SJCRH30 (cell line): ENCODE measurements at regions not wholly inside any gene's neighbourhood (a gene's known extent, or its start where the extent isn't known, plus 50 kb on each side); places are given as distances from the start of the nearest gene placed in this dataset.
"Not testable (repeated sequence)": the region's sequence is repeated elsewhere in the genome, so short reads cannot be mapped to it uniquely, and the experiment has no call there.

Source experiments
- DNase-seq, 2 experiments: peaks; one replicate each; pipeline ENCODE4 v3.0.0-alpha.2; 2015 to 2020
- H3K27ac ChIP-seq: fragments of 250-450 bp; sonication (Bioruptor Pico); 2 replicates; pipeline ENCODE4 v1.5.1; 2020; ENCODE audit warnings: mild to moderate bottlenecking, moderate library complexity
- H3K27me3 ChIP-seq: fragments of 250-450 bp; sonication (Bioruptor Pico); 2 replicates; pipeline ENCODE4 v1.5.1; 2020; ENCODE audit warnings: mild to moderate bottlenecking, moderate library complexity
- H3K36me3 ChIP-seq: fragments of 250-450 bp; sonication (Bioruptor Pico); 2 replicates; pipeline ENCODE4 v1.5.1; 2020; ENCODE audit warnings: mild to moderate bottlenecking, moderate library complexity
- H3K4me1 ChIP-seq: fragments of 250-450 bp; sonication (Bioruptor Pico); 2 replicates; pipeline ENCODE4 v1.5.1; 2020; ENCODE audit warnings: mild to moderate bottlenecking, moderate library complexity
- H3K4me3 ChIP-seq: fragments of 250-450 bp; sonication (Bioruptor Pico); 2 replicates; pipeline ENCODE4 v1.5.1; 2020; ENCODE audit warnings: mild to moderate bottlenecking, moderate library complexity
- H3K9me3 ChIP-seq: fragments of 250-450 bp; sonication (Bioruptor Pico); replicated peaks from 2 replicates; pipeline ENCODE4 v1.5.1; 2020; ENCODE audit warnings: mild to moderate bottlenecking, moderate library complexity

DNA sequence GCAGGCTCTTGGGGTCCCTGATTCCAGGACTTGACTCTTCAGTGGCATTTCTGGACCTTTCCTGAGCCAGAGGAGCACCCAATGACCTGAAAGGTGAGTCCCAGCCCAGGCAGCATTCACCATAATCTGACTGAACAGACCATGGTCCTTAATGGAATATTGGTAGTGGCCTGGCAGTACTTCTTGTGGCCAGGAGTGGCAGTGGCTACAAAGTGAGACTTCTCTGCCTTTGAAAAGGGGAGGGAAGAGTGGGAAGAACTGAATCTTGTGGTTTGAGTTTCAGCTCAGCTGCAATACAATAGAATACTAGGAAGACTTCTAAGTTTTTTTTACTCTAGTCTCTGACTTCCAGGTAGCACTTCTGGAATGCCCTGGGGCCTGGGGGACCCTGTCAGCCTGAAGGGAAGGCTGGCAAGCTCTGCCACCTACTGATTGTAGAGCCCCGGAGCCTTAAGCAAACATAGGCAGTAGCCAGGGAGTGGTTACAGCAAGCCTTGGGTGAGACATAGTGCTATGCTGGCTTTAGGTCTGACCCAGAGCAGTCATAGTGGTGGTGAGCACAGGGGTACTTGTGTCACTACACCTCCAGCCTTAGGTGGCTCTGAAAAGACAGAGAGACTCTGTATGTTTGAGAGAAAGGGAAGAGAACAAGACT, 674.2 kb upstream of the MANEA start:
- Histone ChIP-seq H3K27ac (no peak overlapping the region), H3K27me3 (no peaks in the 10 kb centered on the region)
- no peak for DNase-seq

DNA sequence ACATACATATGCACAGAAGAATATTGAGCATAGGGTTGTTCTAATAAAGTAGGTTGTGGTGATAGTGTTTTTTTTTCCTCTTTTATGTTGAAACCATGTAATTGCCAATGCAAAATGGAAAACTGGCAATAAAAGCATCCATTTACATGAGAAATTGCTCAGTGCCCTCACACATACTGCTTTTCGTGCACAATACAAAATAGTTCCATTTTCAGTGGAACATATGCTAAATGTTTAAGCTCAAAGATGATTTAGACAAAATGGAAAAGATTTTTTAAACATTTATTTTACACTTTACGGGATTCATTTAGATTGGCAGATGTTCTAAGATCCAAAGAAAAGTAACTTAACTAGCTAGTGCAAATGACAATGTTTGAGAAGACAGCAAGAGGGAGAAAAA, 678.1 kb upstream of the MANEA start:
- Histone ChIP-seq H3K36me3 (no peaks in the 10 kb centered on the region), H3K9me3 (no peaks in the 10 kb centered on the region), H3K4me1 (no peaks in the 10 kb centered on the region), H3K4me3 (no peak overlapping the region), H3K27ac (no peak overlapping the region), H3K27me3 (no peaks in the 10 kb centered on the region)
- no peak for DNase-seq

More for the DNA sequence above, 674.2 kb upstream of the MANEA start:
- no peaks in the 10 kb centered on the region for H3K36me3 ChIP-seq
- H3K4me1 ChIP-seq: no peaks in the 10 kb centered on the region
- H3K9me3 ChIP-seq: no peaks in the 10 kb centered on the region
- no peak overlapping the region for H3K4me3 ChIP-seq

DNA sequence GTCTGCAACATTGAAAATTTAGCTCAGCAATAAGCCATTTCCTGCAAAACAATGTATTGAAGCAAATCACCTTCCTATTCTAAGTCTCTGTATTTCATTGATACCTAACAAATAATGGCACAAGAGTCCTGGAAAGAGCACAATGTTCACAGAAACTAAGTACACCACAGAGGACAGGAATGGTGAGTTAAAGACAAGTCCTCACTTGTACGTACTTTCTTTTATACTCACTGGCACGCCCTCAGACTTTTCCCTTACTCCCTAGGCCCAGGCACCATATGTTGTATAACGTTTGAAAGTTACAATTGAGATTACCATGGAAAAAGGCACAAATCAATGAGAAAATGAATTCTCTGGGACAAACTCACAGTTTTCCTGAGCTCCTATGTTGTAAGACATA, 683.0 kb upstream of the MANEA start:
- H3K4me3 ChIP-seq: no peak overlapping the region
- no peaks in the 10 kb centered on the region for H3K27me3 ChIP-seq
- DNase-seq: no peak
- no peak overlapping the region for H3K27ac ChIP-seq
- H3K4me1 ChIP-seq: no peaks in the 10 kb centered on the region
- no peaks in the 10 kb centered on the region for H3K36me3 ChIP-seq
- H3K9me3 ChIP-seq: no peaks in the 10 kb centered on the region

- Histone ChIP-seq H3K27ac (no peak overlapping the region), H3K36me3 (no peaks in the 10 kb centered on the region), H3K4me3 (no peak overlapping the region), H3K9me3 (no peaks in the 10 kb centered on the region), H3K4me1 (no peaks in the 10 kb centered on the region), H3K27me3 (no peaks in the 10 kb centered on the region)
- no peak for DNase-seq
These were observed 684.0 kb upstream of the MANEA start for GRCh38 chr6:94893327-94893726.

- DNase-seq, H3K4me1 ChIP-seq, H3K27me3 ChIP-seq, H3K36me3 ChIP-seq, H3K27ac ChIP-seq, H3K4me3 ChIP-seq, H3K9me3 ChIP-seq: not testable (repeated sequence)
These were observed 703.5 kb upstream of the MANEA start for GRCh38 chr6:94873819-94874218.

- Histone ChIP-seq H3K9me3 (no peaks in the 10 kb centered on the region), H3K4me3 (no peak overlapping the region), H3K4me1 (no peaks in the 10 kb centered on the region), H3K27ac (no peak overlapping the region), H3K27me3 (no peaks in the 10 kb centered on the region), H3K36me3 (no peaks in the 10 kb centered on the region)
- no peak for DNase-seq
These were observed 715.2 kb upstream of the MANEA start for GRCh38 chr6:94862112-94862511.

DNA sequence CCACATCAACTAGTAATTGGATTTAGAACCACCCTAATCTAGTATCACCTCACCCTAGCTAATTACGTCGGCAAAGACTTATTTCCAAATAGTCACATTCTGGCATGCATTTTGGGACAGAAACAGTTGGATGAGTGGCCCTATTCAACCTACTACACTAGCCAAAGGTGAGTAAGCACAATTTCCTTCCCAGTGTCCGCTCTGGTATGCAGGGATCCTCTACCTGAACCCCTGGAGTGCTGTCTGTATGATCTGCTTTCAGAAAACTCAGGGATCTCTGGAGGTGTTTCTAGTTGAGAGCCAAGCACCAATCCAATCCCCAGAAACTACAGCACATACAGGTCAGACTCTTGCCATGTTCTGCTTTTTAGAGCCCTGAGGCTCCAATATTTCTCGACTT, 717.4 kb upstream of the MANEA start:
- no peaks in the 10 kb centered on the region for H3K27me3 ChIP-seq
- H3K4me1 ChIP-seq: no peaks in the 10 kb centered on the region
- no peak overlapping the region for H3K4me3 ChIP-seq
- H3K27ac ChIP-seq: no peak overlapping the region
- H3K9me3 ChIP-seq: no peaks in the 10 kb centered on the region
- no peak for DNase-seq
- H3K36me3 ChIP-seq: no peaks in the 10 kb centered on the region

DNA sequence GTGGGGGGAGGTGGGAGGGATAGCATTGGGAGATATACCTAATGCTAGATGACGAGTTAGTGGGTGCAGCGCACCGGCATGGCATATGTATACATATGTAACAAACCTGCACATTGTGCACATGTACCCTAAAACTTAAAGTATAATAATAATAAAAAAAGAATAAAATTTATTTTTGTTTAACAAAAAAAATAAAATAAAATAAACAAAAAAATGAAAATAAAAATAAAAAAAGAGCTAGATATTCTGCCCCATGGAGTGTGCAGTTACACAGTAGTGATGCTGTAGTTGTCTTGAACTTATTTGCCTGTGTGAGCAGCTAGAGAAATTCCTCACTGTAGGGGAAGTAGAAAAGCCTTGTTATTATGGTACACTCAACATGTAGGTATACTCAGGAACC, 720.3 kb upstream of the MANEA start:
- H3K36me3 ChIP-seq, H3K27me3 ChIP-seq, H3K4me1 ChIP-seq, H3K4me3 ChIP-seq, H3K9me3 ChIP-seq, DNase-seq, H3K27ac ChIP-seq: not testable (repeated sequence)

- H3K27me3 ChIP-seq, H3K27ac ChIP-seq, H3K9me3 ChIP-seq, DNase-seq, H3K36me3 ChIP-seq, H3K4me3 ChIP-seq, H3K4me1 ChIP-seq: not testable (repeated sequence)
These were observed 726.0 kb upstream of the MANEA start for GRCh38 chr6:94851329-94851728.

GRCh38 chr6:94845742-94846141, 731.6 kb upstream of the MANEA start:
- Histone ChIP-seq H3K9me3 (no peaks in the 10 kb centered on the region), H3K4me1 (no peaks in the 10 kb centered on the region), H3K36me3 (no peaks in the 10 kb centered on the region), H3K27ac (no peak overlapping the region), H3K4me3 (no peak overlapping the region), H3K27me3 (no peaks in the 10 kb centered on the region)
- DNase-seq: no peak

GRCh38 chr6:94835264-94835663, 742.1 kb upstream of the MANEA start:
- Histone ChIP-seq H3K36me3 (no peaks in the 10 kb centered on the region; the same call in 1 of the 2 replicates), H3K4me3 (no peak overlapping the region), H3K9me3 (no peaks in the 10 kb centered on the region), H3K4me1 (no peaks in the 10 kb centered on the region), H3K27ac (no peak overlapping the region), H3K27me3 (no peaks in the 10 kb centered on the region)
- no peak for DNase-seq

DNA sequence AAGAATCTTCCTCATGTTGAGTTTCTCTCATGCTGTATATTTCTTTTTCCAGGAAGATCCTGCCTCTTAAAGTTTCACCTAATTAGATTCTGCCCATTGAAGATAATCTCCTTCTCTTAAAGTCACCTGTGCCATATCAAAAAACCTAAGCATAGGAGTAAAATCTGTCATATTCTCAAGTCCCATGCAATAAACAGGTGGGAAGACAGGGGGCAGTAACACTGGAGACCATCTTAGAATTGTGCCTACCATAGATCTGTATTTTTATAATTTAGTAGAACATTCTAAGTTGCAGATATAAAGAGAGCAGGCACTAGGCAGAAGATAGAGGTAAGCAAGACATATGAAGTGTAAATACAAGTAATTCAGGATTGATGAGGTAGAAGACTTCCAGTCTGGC, 763.5 kb upstream of the MANEA start:
- no peaks in the 10 kb centered on the region for H3K36me3 ChIP-seq
- H3K4me3 ChIP-seq: no peak overlapping the region
- H3K4me1 ChIP-seq: no peaks in the 10 kb centered on the region
- no peaks in the 10 kb centered on the region for H3K9me3 ChIP-seq
- no peak overlapping the region for H3K27ac ChIP-seq
- no peak for DNase-seq
- H3K27me3 ChIP-seq: no peaks in the 10 kb centered on the region

DNA sequence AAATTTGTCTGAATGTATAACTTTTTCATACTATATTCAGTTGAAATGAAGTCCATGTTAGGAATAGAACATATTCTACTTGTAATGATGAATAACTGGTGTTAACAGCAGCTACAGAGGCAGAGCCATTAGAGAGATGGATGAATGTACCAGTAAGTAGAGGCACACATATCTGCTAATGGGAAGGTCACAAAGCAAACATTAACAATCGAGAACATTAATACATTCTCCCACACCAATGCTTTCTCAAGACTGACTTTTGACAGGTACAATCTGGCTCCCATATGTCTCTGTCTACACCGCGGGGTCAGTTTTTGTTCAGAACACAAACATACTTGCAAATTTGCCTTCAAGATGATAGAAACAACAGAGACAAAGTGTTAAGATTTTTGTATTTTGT, 776.0 kb upstream of the MANEA start:
- no peaks in the 10 kb centered on the region for H3K9me3 ChIP-seq
- H3K4me3 ChIP-seq: no peak overlapping the region
- DNase-seq: no peak
- no peaks in the 10 kb centered on the region for H3K27me3 ChIP-seq
- no peaks in the 10 kb centered on the region for H3K4me1 ChIP-seq
- H3K27ac ChIP-seq: no peak overlapping the region
- no peaks in the 10 kb centered on the region for H3K36me3 ChIP-seq

DNA sequence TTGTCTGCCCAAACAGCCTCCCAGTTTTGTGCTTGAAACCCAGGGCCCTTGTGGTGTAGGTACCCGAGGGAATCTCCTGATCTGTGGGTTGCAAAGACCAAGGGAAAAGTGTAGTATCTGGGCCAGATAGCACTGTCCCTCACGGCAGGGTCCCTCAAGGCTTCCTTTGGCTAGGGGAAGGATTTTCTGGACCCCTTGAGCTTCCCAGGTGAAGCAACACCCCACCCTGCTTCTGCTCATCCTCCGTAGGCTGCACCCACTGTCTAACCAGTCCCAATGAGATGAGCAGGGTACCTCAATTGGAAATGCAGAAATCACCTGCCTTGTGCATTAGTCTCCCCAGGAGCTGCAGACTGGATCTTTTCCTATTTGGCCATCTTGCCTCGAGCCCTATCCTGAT, 791.8 kb upstream of the MANEA start:
- Histone ChIP-seq H3K9me3 (peaks cover 3% of the 10 kb centered on the region; the same call in 1 of the 2 replicates), H3K4me3 (no peak overlapping the region), H3K27ac (no peak overlapping the region), H3K36me3 (no peaks in the 10 kb centered on the region), H3K27me3 (no peaks in the 10 kb centered on the region), H3K4me1 (no peaks in the 10 kb centered on the region)
- DNase-seq: no peak

DNA sequence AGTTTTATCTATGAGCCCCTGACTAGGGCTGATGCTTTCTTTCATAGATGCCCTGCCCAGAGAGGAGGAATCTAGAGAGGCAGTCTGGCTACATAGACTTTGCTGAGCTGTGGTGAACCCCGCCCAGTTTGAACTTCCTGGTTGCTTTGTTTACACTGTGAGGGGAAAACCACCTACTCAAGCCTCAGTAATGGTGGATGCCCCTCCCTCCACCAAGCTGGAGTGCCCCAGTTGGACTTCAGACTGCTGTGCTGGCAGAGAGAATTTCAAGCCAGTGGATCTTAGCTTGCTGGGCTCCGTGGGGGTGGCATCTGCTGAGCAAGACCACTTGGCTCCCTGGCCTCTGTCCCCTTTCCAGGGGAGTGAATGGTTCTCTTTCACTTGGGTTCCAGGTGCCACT, 792.3 kb upstream of the MANEA start:
- not testable (repeated sequence) for H3K27me3 ChIP-seq, DNase-seq, H3K36me3 ChIP-seq, H3K4me3 ChIP-seq, H3K4me1 ChIP-seq, H3K9me3 ChIP-seq, H3K27ac ChIP-seq

DNA sequence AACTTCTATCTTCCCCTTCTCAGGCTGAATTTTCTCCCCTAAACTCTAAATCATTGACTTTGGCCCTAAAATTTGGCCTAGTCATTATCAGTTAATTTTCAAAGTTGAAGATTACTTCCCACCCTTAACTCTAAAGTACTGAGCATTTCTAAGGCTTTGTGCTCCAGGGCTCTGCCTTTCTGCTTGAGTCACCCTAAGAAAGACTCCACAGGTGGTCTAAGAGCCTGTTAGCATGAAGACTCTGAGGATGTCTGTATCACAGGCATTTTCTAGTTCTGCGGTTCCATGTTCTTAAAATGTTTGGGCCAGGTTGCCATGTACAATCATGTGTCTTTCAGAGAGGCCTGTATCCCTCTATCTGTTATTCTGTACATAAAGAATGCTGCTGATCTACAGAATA, 808.1 kb upstream of the MANEA start:
- no peaks in the 10 kb centered on the region for H3K27me3 ChIP-seq
- DNase-seq: no peak
- H3K4me3 ChIP-seq: no peak overlapping the region
- H3K4me1 ChIP-seq: peaks cover 5% of the 10 kb centered on the region; the same call in 1 of the 2 replicates
- H3K27ac ChIP-seq: no peak overlapping the region
- H3K9me3 ChIP-seq: no peaks in the 10 kb centered on the region
- no peaks in the 10 kb centered on the region for H3K36me3 ChIP-seq
